Right ventricle myocardium superior (tissue), 1 donor: ENCODE measurements at regions not wholly inside any gene's neighbourhood (a gene's known extent, or its start where the extent isn't known, plus 50 kb on each side); places are given as distances from the start of the nearest gene placed in this dataset.

Experiments used
- ATAC-seq: fragments of 200-7000 bp; cut with Tn5 transposase; one replicate; pipeline ENCODE4 v1.9.1; 2020; ENCODE audit warnings: mild to moderate bottlenecking; ENCODE audit not compliant: poor library complexity
- DNase-seq: peaks from one replicate; pipeline ENCODE4 v3.0.0-alpha.2; 2020
- intact Hi-C: fragments of 100-400 bp; cut with DNase I; formaldehyde crosslinking; loops from one replicate; pipeline ENCODE4 v1.11.2; 2022
- donor health status: DM: no; HTN: yes; CAD: no; lungs with severe emphysema.

GRCh38 chr9:88722753-88723152, 187.8 kb downstream of the NXNL2 start:
- ATAC-seq = peak; percentile 67
- intact Hi-C loops = no loop called here

GRCh38 chr9:88723751-88724150, 188.8 kb downstream of the NXNL2 start:
- intact Hi-C loops = no loop called here
- ATAC-seq = no peak
- no peak for DNase-seq

More at GRCh38 chr9:88722753-88723152, 187.8 kb downstream of the NXNL2 start:
- no peak for DNase-seq

- ATAC-seq (peak; percentile 83), DNase-seq (no peak)
- intact Hi-C loops = no loop called here
Observed at GRCh38 chr9:88724331-88724730, 189.4 kb downstream of the NXNL2 start.

GRCh38 chr9:88725300-88726019, 190.5 kb downstream of the NXNL2 start:
- DNase-seq (no peak), ATAC-seq (no peak)
- intact Hi-C loops = no loop called here

- intact Hi-C loops = no loop called here
- ATAC-seq (no peak), DNase-seq (no peak)
Observed at GRCh38 chr9:88726803-88727202, 191.8 kb downstream of the NXNL2 start.

- intact Hi-C loops = no loop called here
Observed at GRCh38 chr9:88730780-88731179, 195.8 kb downstream of the NXNL2 start.

GRCh38 chr9:88732128-88732527, 197.2 kb downstream of the NXNL2 start:
- intact Hi-C loops = no loop called here
- ATAC-seq = peak; percentile 72
- no peak for DNase-seq

More at GRCh38 chr9:88730780-88731179, 195.8 kb downstream of the NXNL2 start:
- ATAC-seq (no peak), DNase-seq (no peak)

GRCh38 chr9:88733651-88734421, 198.9 kb downstream of the NXNL2 start:
- DNase-seq (peak; percentile 90), ATAC-seq (peak; percentile 85)
- intact Hi-C loops = no loop called here

- DNase-seq (no peak), ATAC-seq (no peak)
- intact Hi-C loops = no loop called here
Observed at GRCh38 chr9:88734527-88734926, 199.5 kb downstream of the NXNL2 start.

- intact Hi-C loops = no loop called here
- ATAC-seq = no peak
Observed at GRCh38 chr9:88736136-88736637, 201.2 kb downstream of the NXNL2 start.

GRCh38 chr9:88737031-88737430, 202.1 kb downstream of the NXNL2 start:
- intact Hi-C loops = no loop called here
- ATAC-seq (no peak), DNase-seq (no peak)

More at GRCh38 chr9:88736136-88736637, 201.2 kb downstream of the NXNL2 start:
- DNase-seq = no peak

- ATAC-seq = no peak
- no peak for DNase-seq
- intact Hi-C loops = no loop called here
Observed at GRCh38 chr9:88737876-88738275, 202.9 kb downstream of the NXNL2 start.

GRCh38 chr9:88738709-88739108, 203.7 kb downstream of the NXNL2 start:
- intact Hi-C loops = no loop called here
- no peak for ATAC-seq
- DNase-seq = no peak

- no peak for DNase-seq
- intact Hi-C loops = no loop called here
- ATAC-seq = no peak
Observed at GRCh38 chr9:88739373-88739772, 204.4 kb downstream of the NXNL2 start.

GRCh38 chr9:88740844-88741243, 205.9 kb downstream of the NXNL2 start:
- no peak for ATAC-seq
- intact Hi-C loops = no loop called here
- DNase-seq = no peak

- intact Hi-C loops = no loop called here
- no peak for ATAC-seq
- DNase-seq = no peak
Observed at GRCh38 chr9:88741335-88741734, 206.4 kb downstream of the NXNL2 start.

- ATAC-seq = peak; percentile 54
- no peak for DNase-seq
- intact Hi-C loops = no loop called here
Observed at GRCh38 chr9:88742483-88742882, 207.5 kb downstream of the NXNL2 start.

- intact Hi-C loops = no loop called here
- ATAC-seq = no peak
Observed at GRCh38 chr9:88742905-88743304, 207.9 kb downstream of the NXNL2 start.

GRCh38 chr9:88745276-88746001, 210.5 kb downstream of the NXNL2 start:
- ATAC-seq = no peak
- intact Hi-C loops = no loop called here
- DNase-seq = no peak

More at GRCh38 chr9:88742905-88743304, 207.9 kb downstream of the NXNL2 start:
- DNase-seq = no peak
